NCI-H524 treated with DMSO at 0.1 percent for 48 hours (cell line): ENCODE measurements at regions not wholly inside any gene's neighbourhood (a gene's known extent, or its start where the extent isn't known, plus 50 kb on each side); places are given as distances from the start of the nearest gene placed in this dataset.
A peak's percentile ranks its signal among the peaks of the same experiment; 100 is the strongest.
"Not testable (repeated sequence)": the region's sequence is repeated elsewhere in the genome, so short reads cannot be mapped to it uniquely, and the experiment has no call there.

Experiments used
- DNase-seq: peaks from one replicate; lab custom pipeline; 2025; lab: John Stamatoyannopoulos, UW

- DNase-seq, result no peak
Observed at GRCh38 chr12:58654021-58654420, 266.3 kb downstream of the LRIG3 start.

DNA sequence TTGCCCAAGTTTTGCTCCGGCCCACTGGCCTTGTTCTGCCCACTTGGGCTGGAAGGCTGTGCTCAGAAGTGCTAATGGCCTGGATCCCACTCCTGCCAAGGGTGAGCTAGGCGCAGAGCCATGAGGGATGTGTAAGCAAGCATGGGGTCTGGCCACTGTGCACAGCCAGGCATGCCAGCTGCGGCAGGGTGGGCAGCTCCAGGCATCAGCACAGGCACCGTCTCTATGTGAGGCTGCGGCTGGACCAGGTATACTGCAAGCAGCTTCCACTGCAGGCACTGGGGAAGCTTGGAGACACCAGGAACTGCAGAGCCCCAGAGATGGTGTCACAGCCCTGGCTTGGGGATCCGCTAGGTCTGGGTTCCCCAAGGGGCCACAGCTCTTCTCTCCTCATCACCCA, 264.9 kb downstream of the LRIG3 start:
- DNase-seq, result no peak

DNA sequence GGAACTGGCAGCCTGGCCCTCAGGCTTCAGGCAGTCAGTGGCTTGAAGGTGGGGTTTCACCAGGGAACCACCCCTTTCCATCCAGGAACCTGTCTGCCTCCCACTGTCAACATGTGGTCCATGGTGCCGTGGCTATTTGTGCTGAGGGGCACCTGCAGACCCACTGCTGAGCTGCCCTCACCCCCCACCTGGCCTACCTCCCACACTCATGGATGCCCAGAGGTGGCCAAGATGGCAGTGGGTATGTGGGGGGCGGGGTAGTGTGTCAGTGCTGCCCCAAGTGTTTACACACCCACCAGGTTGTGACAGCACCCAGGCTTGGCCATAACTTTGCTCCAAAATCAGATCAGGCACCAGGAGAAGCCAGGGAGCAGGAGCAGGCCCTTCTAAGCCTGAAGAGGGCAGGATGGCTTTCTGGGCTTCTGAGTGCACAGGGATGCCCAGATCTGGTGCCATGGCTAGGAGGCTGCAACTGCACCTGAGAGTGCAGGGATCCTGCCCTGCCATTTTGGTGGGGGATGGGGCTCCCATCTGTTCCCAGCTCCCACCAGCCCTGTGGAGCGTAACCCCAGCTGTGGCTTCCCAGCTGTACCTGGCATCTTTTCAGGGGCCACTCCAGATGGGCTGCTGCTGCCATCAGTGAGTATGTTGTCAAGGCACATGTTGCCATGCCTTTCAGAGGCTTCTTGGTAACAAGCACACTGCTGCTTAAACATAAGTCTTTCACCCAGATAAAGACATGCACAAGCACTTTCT, 263.9 kb downstream of the LRIG3 start:
- peak; percentile 93 for DNase-seq

DNA sequence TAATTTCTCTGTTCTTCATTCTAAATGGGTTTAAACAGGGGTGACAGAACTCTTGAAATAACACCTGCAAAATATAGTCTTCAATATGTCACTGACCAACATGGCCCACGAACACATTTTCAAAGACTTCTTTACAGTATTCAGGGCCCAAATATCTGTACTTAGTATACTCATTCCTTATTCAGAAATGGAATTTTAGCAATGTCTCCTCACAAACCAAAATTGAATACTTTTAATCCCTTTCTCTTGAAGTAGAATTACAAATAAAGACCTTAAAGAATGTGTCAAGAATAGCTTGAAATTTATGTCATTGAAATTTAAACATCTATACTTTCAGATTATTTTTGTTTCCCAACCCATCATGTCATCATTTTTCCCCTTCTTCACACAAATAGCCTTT, 263.1 kb downstream of the LRIG3 start:
- no peak for DNase-seq

DNA sequence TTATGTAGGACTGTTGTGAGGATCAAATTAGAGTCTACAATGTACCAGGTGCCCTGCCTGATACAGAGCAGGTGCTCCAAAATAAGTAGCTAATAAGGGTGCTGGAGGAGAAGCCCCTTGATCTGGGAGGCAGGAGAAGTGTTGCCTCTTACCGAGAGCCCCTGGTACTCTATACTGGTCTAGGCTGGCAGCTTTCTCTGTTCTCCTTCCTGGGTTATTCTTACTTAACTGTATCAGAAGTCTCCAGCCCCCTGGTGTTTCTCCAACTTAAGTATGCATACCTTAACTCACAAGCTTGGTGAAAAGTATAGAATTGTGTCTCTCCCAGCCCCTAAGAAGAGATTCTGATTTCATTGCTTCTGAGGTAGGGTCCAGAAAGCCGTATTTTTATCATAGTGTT, 254.9 kb downstream of the LRIG3 start:
- no peak for DNase-seq

- no peak for DNase-seq
Observed at GRCh38 chr12:58668233-58668632, 252.1 kb downstream of the LRIG3 start.

DNA sequence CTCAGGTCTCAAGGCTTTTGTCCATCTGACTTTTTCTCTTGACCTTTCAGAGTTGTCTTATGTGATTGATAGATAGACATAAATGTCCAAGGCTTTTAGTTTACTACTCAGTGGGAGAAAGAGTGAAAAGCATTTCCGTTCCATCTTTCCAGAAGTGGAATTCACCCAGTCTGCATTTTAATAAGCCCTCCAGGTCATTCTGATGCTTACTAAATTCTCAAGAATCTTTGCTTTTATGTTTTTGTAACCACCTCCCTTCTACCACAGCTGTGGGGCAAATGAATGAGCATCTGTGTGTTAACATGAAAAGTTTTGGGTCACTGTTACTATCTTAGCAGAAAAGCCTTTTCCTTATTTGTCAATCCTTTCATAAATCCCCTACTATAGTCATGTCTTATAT, 251.4 kb downstream of the LRIG3 start:
- DNase-seq, result no peak

- no peak for DNase-seq
Observed at GRCh38 chr12:58670623-58671022, 249.7 kb downstream of the LRIG3 start.

- no peak for DNase-seq
Observed at GRCh38 chr12:58671196-58671595, 249.1 kb downstream of the LRIG3 start.

DNA sequence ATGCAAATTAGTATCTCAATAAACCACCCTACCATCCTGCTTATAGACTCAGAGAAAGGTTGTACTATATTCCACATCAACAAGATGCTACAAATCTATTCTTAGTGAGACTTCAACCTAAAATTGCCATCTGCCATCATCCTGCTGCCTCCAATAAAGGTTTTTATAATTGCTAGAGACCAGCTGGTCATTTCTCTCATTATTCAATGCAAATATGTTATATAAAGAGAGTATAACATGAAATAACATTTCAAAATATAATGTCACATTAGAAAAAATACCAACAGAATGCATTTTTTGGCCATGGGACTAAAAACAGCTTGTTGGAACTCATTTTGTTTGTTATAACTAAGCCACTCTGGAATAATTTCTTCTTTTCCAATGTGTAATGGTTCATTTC, 247.3 kb downstream of the LRIG3 start:
- DNase-seq, result peak; percentile 53

DNA sequence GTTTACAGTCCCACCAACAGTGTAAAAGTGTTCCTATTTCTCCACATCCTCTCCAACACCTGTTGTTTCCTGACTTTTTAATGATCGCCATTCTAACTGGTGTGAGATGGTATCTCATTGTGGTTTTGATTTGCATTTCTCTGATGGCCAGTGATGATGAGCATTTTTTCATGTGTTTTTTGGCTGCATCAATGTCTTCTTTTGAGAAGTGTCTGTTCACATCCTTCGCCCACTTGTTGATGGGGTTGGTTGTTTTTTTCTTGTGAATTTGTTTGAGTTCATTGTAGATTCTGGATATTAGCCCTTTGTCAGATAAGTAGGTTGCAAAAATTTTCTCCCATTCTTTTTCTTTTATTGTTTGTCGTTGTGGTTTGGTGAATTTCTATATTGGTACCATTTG, 242.5 kb downstream of the LRIG3 start:
- not testable (repeated sequence) for DNase-seq

GRCh38 chr12:58678753-58679152, 241.6 kb downstream of the LRIG3 start:
- no peak for DNase-seq

GRCh38 chr12:58681730-58682129, 238.6 kb downstream of the LRIG3 start:
- DNase-seq, result no peak

GRCh38 chr12:58695263-58695662, 225.0 kb downstream of the LRIG3 start:
- no peak for DNase-seq

DNA sequence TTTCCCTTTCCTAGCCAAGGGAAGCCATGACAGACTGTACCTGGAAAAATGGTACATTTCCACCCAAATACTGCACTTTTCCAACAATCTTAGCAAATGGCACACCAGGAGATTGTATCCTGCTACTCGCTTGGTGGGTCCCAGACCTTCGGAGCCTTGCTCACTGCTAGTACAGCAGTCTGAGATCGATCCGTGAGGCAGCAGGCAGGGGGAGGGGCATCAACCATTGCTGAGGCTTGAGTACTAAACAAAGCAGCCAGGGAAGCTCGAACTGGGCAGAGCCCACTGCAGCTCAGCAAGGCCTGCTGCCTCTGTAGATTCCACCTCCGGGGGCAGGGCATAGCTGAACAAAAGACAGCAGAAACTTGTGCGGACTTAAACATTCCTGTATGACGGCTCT, 218.8 kb downstream of the LRIG3 start:
- DNase-seq, result no peak

- DNase-seq, result no peak
Observed at GRCh38 chr12:58703866-58704265, 216.4 kb downstream of the LRIG3 start.

DNA sequence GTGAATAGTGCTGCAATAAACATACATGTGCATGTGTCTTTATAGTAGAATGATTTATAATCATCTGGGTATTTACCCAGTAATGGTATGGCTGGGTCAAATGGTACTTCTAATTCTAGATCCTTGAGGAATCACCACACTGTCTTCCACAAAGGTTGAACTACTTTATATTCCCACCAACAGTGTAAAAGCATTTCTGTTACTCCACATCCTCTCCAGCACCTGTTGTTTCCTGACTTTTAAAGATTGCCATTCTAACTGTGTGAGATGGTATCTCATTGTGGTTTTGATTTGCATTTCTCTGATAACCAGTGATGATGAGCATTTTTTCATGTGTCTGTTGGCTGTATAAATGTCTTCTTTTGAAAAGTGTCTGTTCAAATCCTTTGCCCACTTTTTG, 215.5 kb downstream of the LRIG3 start:
- not testable (repeated sequence) for DNase-seq

GRCh38 chr12:58710901-58711300, 209.4 kb downstream of the LRIG3 start:
- no peak for DNase-seq

- no peak for DNase-seq
Observed at GRCh38 chr12:58711974-58712373, 208.3 kb downstream of the LRIG3 start.

DNA sequence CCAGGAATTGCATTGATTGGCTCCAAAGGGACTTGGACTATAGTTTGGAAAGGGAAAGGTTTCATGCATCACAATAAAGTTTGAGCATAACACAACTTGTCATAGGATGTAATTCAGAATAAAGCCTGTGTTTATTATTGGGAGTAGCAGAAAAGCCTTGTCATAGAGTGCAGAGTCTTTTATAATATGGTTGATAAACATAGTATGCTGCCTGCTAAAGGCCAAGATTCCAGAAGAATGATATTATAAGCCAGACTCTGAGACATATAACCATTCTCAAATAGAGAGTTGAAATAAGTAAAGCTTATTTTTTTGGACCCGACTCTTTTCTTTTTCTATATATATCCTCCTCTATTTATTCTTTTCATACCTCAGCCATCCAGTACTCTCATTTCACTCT, 207.3 kb downstream of the LRIG3 start:
- no peak for DNase-seq

DNA sequence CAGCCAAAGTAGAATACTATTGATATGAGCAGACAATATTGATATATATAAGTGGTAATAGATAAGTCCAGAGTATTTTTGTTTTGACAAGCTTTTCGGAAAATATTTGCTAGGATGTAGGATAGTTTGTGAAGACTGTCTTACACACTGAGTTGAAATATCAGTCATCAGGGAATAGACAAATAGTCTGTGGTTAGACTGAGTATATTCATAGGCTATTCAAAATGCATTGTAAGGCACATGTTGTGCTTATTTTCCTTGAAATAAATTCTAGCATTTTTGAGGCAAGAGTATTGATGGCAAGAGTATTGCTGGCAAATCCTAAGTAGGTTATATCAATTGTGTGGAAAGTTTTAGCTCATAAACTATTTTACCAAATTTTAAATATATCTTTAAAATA, 201.1 kb downstream of the LRIG3 start:
- no peak for DNase-seq

DNA sequence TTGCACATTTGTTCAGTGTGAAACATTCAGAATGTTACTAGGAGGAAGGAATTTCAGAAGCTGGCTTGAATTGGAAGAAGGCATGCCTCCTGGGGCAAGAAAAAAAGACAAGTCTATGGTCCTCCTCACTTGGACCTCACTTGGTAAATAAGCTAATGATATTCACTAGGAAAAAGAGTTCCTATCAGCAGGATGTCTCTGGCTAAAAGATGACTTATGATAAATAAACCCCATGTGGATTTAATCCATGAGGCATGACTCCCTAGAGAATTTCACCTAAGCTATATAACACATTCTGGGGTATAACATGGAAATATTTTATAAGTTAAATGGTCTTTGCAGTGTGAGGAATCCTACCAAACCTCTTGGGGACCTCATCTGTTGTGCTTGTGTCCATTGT, 199.9 kb downstream of the LRIG3 start:
- DNase-seq, result no peak

DNA sequence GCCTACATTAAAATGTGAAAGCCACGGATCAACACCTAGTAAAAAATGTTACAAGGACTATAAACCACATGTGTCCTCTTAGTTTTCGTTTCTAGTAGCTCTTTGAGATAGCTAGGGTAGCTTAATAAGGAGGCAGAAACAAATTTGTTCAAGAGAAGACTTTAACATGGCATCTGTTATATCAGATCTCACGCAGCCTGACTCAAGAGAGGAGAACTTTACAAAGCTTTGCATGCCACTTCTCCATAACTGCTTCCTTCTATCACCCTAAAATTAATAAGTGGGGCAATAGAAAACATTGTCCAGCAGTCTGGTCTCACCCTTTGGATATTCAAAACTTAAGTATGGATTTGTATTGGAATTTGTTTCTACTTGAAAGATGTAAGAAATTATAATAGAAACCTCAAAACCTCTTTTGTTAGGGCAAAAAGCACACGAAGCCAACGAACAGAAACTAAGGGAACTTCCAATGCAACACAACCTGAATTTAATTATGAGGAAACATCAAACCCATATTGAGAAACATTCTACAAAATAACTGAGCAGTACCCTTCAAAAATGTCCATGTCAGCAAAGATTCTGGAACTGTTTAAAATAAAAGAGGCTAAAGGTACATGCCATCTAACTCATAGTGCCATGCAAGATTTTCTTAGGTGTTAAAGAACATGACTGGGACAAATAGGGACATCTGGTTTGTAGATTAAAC, 194.8 kb downstream of the LRIG3 start:
- DNase-seq, result no peak

DNA sequence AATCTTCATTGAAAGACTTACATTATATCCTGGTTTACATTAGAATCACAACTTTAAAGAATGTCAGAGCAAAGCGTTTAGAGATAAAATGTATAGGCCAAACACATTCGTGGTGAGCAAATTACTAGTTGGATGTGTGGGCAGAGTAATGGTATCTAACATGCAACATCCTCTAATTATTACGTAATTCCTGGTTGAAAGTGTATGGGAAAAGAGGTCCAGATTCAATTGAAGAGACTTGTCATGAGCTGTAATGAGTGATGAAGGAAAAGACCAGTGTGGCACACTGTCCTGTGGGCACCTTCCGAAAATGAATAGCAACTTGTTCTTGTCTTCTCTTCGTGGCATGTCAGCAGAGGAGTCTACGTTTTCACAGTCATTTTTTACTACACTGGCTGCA, 192.8 kb downstream of the LRIG3 start:
- no peak for DNase-seq
